GM18505 (cell line): ENCODE measurements at regions not wholly inside any gene's neighbourhood (a gene's known extent, or its start where the extent isn't known, plus 50 kb on each side); places are given as distances from the start of the nearest gene placed in this dataset.
"Not testable (repeated sequence)": the region's sequence is repeated elsewhere in the genome, so short reads cannot be mapped to it uniquely, and the experiment has no call there.

ENCODE experiments used
- ATAC-seq: cut with Tn5 transposase; IDR thresholded peaks from one replicate; pipeline ENCODE4 v1.9.1; 2021; ENCODE audit not compliant: unreplicated experiment
- POLR2A ChIP-seq: IDR thresholded peaks from 4 replicates; pipeline ENCODE4 v1.6.1; 2011; ENCODE audit warnings: borderline replicate concordance; ENCODE audit not compliant: insufficient read depth, insufficient read length; ENCODE audit errors: extremely low read depth

DNA sequence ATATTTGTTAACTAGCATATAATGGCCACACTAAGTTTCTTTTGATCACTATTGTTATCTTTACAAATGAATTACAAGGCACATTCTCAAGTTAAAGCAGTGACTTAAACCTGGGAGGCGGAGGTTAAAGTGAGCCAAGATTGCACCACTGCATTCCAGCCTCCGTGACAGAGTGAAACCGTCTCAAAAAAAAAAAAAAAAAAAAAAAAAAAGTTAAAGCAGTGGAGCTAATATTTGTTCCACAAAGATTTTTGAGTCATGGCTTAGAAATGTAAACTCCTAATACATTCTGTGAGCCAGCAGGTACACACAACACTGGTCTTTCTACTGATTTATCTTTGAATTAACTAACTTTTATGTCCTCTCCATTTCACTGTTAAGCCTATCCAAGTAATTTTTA, 221.7 kb upstream of the HTR1E start:
- TF ChIP-seq POLR2A, result no peak
- ATAC-seq, result no peak

DNA sequence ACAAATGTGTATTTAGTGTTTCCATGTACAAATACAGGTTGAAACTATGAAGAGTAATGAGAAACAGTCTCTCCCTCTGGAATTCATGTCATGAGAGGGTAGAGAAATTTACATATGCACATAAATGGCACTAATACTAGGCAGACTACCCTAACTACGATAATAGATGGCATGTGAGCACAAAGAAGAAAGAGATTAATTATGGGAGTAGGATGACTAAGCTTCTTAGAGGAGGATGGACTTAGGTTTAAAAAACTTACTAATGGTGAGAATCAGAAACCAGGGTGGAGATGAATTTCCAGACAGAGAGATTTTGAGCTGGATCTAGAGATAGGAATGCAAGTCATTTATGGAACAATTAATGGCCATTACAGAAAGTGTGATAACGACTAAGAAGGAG, 225.3 kb upstream of the HTR1E start:
- ATAC-seq, result no peak
- TF ChIP-seq POLR2A, result no peak

- ATAC-seq, result no peak
- TF ChIP-seq POLR2A, result no peak
These were observed 229.7 kb upstream of the HTR1E start for GRCh38 chr6:86707545-86708120.

DNA sequence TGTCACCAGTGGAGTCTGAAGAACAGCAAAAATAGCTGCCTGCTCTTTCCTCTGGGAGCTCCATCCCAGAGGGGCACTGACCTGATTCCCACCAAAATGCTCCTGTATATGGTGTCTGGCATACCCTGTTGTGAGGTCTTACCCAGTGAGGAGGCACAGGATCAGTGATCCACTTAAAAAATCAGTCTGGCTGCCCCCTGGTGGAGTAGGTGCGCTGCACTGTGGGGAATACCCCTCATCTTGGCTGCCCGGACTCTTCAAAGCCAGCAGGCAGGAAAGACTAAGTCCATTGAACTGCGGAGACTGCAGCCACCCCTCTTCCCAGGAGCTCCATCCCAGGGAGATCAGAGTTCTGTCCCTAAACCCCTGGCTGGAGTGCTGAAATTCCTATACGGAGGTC, 230.9 kb upstream of the HTR1E start:
- ATAC-seq, result no peak

GRCh38 chr6:86701228-86701627, 236.1 kb upstream of the HTR1E start:
- not testable (repeated sequence) for ATAC-seq

More for the DNA sequence above, 230.9 kb upstream of the HTR1E start:
- no peak for TF ChIP-seq POLR2A

DNA sequence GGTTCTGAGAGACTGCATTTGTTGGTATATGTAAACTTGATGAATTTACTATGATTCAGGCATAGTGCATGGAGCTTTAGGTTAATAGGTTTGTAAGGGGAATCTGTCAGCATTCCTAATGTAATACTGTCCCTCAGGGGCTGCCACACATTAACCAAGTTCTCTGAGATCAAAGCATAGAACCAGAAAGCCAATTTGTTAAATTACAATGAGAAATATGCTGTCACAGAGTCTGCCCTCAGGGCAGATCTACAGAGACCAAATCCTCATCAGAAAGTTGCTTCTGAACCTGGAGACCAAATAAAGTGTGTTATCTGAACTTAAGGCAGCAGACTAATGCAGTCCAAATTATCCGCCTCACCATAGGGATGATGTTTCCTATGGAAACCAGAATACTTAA, 250.8 kb upstream of the HTR1E start:
- TF ChIP-seq POLR2A, result no peak
- no peak for ATAC-seq

GRCh38 chr6:86685230-86685797, 252.0 kb upstream of the HTR1E start:
- no peak for TF ChIP-seq POLR2A
- ATAC-seq, result no peak

DNA sequence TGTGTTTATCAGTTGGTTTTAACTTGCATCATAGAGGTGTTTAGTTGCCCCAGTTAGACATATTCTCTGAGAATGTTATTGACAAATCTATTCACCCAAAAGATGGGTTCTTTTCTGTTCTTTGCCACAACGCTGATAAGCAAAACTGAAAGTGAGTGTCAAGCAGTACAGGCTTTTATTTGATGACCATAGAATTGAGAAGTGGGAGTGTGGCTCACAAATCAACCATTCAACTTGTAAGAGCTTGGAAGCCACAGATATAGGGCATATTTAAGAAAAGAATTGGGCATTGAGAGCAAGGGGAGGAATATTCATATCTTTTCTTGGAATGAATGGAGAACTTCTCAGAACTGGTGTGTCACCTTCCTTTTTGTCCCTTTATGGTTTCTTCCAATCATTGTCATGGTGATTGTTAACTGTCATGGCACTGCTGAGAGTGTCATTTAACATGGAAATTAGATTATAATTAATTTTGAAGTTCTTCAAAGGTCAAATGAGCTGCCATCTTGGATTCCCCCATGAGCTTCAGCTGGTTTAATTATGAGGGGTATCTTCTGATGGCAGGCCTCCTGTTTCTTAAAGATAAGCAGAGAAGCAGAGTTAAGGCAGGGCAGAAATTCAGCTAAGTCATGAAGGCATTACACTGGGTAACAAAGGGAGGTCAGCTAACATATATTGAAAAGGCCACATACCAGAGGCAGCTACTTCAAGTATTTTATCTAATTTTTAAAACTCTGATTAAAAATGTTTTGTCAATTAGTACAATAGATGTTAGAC, 254.0 kb upstream of the HTR1E start:
- no peak for ATAC-seq
- no peak for TF ChIP-seq POLR2A

DNA sequence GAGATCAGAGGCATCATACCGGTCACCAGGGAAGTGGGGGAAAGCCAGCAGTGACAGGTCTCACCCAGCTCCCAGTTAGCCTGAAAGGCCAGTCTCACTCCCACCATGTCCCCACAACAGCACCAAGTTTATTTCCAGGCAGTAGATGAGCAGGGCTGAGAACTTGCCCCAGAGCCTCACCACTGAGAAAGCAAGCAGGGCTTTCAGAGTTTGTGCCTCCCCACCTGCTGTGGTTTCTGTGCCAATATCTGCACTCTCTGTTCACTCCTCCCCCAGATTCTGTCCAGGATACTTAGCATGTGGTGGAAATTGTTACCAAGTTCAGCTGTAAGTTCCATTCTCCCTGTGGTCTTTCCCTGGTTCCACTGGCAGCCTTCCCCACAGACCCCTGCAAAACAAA, 255.0 kb upstream of the HTR1E start:
- ATAC-seq, result no peak
- TF ChIP-seq POLR2A, result no peak

- not testable (repeated sequence) for ATAC-seq
These were observed 256.2 kb upstream of the HTR1E start for GRCh38 chr6:86681140-86681539.

DNA sequence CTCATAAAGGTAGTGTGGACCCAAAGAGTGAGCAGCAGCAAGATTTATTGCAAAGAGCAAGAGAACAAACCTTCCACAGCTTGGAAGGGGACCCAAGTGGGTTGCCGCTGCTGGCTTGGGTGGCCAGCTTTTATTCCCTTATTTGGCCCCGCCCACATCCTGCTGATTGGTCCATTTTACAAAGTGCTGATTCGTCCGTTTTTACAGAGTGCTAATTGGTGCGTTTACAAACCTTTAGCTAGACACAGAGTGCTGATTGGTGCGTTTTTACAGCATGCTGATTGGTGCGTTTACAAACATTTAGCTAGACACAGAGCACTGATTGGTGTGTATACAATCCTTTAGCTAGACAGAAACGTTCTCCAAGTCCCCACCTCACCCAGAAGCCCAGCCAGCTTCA, 265.2 kb upstream of the HTR1E start:
- ATAC-seq, result not testable (repeated sequence)

GRCh38 chr6:86657192-86657591, 280.1 kb upstream of the HTR1E start:
- ATAC-seq, result no peak
- no peak for TF ChIP-seq POLR2A

DNA sequence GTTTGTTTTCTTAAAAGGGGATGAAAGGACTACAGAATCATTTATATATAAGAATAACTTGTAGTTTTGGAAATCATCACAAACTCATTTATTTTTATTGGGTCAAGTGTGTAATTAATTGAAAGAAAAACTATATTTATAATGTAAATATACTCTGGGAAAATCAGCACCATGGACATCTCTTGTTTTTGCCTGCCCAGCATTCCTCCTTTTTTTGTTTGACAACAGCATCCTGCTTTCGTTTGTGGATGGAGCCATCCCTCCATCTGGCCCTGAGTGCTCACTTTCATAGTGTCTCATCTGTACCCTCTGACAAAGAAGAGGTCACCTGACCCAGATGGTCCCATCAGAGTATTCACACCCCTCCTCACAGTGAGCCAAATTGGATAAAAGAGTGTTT, 308.2 kb upstream of the HTR1E start:
- ATAC-seq, result no peak
- TF ChIP-seq POLR2A, result no peak

DNA sequence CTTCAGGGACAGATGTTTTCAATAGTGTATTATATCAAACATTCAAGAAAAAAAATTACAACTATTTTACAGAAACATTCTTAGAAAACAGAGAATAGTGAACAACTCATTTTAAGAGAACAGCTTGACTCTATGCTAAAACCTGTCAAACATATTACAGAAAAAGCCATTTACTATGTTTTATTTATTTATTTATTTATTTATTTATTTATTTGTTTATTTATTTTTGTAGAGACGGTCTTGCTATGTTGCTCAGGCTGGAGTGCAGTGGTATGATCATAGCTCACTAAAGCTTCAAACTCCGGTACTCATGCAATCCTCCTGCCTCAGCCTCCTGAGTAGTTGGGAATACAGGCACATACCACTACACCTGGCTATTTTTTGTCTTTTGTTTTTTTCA, 317.9 kb upstream of the HTR1E start:
- no peak for TF ChIP-seq POLR2A

More for the DNA sequence above, 317.9 kb upstream of the HTR1E start:
- no peak for ATAC-seq
